ENCODE measurements at regions not wholly inside any gene's neighbourhood (a gene's known extent, or its start where the extent isn't known, plus 50 kb on each side); places are given as distances from the start of the nearest gene placed in this dataset.

DNA sequence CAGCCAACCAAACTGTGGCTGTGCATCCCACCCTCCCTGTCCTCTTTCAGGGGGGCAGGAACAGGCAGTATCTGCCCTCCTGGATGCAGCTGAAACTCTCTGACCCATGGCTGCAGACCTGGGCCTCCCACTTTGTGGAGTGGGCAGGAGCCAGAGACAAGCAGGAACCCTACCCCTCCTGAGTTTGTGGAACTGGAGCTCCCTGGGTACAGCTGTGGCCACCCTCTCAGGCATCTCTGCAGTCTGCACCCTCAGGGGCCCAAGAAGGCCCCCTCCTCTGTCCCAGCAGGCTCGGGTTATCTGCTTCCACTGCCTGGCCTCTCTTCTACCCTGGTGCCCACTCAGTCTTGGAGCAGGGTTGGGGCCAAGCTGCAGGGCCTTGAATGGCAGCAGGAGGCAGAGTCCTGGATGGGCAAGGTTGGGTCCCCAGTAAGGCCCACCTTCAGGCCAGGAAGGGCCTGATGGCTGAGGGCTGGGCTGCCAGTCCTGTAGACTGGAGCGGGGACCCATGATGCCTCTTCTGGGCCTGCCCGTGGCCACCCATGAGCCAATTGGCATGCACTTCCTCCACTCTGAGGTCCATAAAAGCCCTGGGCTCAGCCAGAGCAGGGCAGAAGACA is 619.9 kb downstream of the KIF4B start:
- TF ChIP-seq CTCF (IDR thresholded peaks at IDR 0.05) (no peak), TCF7L2 (IDR thresholded peaks at IDR 0.05; ENCODE audit: low read depth, low read length) (no peak)
- TF ChIP-seq, protein P1, sequence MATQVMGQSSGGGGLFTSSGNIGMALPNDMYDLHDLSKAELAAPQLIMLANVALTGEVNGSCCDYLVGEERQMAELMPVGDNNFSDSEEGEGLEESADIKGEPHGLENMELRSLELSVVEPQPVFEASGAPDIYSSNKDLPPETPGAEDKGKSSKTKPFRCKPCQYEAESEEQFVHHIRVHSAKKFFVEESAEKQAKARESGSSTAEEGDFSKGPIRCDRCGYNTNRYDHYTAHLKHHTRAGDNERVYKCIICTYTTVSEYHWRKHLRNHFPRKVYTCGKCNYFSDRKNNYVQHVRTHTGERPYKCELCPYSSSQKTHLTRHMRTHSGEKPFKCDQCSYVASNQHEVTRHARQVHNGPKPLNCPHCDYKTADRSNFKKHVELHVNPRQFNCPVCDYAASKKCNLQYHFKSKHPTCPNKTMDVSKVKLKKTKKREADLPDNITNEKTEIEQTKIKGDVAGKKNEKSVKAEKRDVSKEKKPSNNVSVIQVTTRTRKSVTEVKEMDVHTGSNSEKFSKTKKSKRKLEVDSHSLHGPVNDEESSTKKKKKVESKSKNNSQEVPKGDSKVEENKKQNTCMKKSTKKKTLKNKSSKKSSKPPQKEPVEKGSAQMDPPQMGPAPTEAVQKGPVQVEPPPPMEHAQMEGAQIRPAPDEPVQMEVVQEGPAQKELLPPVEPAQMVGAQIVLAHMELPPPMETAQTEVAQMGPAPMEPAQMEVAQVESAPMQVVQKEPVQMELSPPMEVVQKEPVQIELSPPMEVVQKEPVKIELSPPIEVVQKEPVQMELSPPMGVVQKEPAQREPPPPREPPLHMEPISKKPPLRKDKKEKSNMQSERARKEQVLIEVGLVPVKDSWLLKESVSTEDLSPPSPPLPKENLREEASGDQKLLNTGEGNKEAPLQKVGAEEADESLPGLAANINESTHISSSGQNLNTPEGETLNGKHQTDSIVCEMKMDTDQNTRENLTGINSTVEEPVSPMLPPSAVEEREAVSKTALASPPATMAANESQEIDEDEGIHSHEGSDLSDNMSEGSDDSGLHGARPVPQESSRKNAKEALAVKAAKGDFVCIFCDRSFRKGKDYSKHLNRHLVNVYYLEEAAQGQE (IDR thresholded peaks at IDR 0.05; ENCODE audit: insufficient read depth in 1 of 2, low read depth in 2 of 2, low read length in 1 of 2), result no peak
